HG03097 (cell line): ENCODE measurements at regions not wholly inside any gene's neighbourhood (a gene's known extent, or its start where the extent isn't known, plus 50 kb on each side); places are given as distances from the start of the nearest gene placed in this dataset.
"Not testable (repeated sequence)": the region's sequence is repeated elsewhere in the genome, so short reads cannot be mapped to it uniquely, and the experiment has no call there.

Experiments
- ATAC-seq: cut with Tn5 transposase; IDR thresholded peaks from one replicate; pipeline ENCODE4 v1.9.1; 2021; ENCODE audit not compliant: unreplicated experiment, low FRiP score

GRCh38 chr5:133859073-133859472 is 109.4 kb downstream of the C5orf15 start:
- no peak for ATAC-seq

GRCh38 chr5:133857595-133858313 is 110.7 kb downstream of the C5orf15 start:
- not testable (repeated sequence) for ATAC-seq

- no peak for ATAC-seq
Measured at GRCh38 chr5:133854554-133854953, 113.9 kb downstream of the C5orf15 start.

GRCh38 chr5:133853646-133854365 is 114.6 kb downstream of the C5orf15 start:
- no peak for ATAC-seq

DNA sequence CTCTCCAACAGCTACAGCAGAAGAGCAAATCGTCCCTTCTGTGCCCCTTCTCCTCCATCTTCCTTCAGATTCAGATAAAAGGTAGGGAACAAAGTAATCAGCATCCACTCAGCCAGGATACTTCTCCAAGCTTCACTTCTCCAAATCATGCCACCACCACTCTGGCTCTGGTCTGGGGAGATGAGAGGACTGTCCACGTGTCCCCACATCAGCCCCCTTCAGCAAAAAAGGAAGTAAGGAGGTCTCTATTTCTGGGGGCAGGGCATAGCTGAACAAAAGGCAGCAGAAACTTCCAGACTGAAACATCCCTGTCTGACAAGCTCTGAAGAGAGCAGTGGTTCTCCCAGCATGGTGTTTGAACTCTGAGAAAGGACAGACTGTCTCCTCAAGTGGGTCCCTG is 116.9 kb downstream of the C5orf15 start:
- no peak for ATAC-seq

GRCh38 chr5:133850811-133851210 is 117.6 kb downstream of the C5orf15 start:
- no peak for ATAC-seq

DNA sequence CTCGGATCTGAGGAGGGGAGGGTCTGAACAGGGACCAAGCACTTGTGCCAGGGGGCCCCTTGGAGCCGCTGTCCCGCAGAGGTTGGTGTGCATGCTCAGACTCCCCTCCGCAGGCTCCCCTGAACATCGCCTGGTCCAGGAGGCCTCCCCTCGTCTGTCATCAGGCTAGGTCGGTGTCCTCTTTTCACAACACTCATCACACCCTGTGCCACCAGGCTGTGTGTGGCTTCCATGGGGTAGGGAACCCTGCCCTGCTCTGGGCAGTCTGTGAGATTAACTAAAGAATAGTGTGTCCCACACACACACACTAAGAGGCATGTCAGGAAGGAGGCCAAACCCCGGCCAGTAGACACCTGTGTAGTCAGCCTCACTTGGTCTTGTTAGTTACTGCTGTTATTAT is 119.3 kb downstream of the C5orf15 start:
- no peak for ATAC-seq

GRCh38 chr5:133848341-133848811 is 120.0 kb downstream of the C5orf15 start:
- no peak for ATAC-seq

DNA sequence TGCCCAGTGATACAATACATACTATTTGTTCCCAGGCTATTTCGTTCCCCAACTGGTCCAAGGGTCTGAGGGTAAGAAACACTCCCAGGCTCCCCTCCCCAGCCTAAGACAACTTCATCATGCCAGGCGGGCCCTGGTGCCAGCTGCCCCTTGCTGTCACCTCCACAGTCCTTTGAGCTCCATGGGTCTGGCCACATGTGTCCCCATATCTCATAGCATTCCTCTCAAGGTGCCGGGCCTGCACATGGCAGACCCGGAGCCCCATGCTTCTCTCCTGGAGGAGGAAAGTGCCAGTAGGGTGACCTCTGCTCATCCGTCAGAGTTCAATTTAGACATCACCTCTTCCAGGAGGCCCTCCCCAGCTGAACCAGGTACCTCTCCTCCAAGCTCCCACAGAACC is 120.5 kb downstream of the C5orf15 start:
- no peak for ATAC-seq

- no peak for ATAC-seq
Measured at GRCh38 chr5:133847301-133847700, 121.1 kb downstream of the C5orf15 start.

DNA sequence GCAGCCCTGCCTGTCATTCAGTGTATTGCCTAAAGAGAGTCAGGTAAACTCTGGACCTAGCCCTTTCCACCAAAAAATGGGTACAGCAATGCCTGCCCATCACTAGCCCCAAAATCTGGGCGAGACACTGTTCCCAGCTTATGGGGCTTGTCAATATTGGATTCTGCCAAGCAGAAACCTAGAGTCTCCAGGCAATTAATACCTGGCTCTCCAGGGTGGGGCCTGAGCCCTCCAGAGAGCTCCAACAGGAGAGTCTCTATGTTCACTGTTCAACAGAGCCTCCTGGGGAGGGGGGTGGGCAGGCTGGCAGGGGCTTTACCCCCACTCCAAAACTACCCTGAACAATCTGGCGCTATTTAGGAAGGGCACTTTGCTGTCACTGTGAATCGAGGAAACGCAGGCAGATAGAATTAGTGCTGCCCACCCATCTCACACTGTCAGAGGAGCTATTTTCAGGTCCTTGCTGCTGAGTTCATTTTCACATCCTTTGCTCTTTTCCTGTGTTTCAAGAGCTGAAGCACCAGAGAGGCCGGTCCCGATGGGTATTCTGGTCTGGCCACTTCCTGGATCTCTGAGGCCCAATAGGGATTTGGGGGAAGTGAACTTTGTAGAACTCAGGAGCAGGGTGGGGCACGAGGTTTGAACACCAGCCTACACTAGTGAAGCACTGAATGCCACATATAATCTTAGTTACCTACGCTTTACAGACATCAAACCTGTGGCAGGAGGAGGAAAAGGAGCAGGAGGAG is 121.8 kb downstream of the C5orf15 start:
- ATAC-seq: no peak

GRCh38 chr5:133845271-133845670 is 123.2 kb downstream of the C5orf15 start:
- no peak for ATAC-seq

GRCh38 chr5:133844836-133845235 is 123.6 kb downstream of the C5orf15 start:
- no peak for ATAC-seq

DNA sequence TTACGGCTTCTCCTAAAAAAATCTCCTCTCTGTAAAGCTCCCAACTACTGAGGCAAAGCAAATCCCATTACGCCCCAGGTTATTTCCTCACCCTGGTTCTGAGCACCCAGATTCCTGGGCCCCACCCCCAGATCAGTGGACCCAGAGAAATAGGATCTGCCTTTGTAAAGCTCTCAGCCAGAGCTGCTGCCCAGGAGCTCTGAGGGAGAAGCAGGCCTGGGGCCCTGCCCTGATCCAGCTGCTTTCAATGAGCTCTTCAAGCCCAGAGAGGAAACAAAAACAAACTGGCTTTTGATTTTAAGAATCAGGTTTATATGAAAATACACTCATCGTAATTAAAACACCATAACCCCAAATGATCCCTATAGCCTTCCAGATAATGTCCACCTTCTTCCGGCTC is 124.5 kb downstream of the C5orf15 start:
- no peak for ATAC-seq

- ATAC-seq: no peak
Measured at GRCh38 chr5:133842846-133843611, 125.4 kb downstream of the C5orf15 start.

DNA sequence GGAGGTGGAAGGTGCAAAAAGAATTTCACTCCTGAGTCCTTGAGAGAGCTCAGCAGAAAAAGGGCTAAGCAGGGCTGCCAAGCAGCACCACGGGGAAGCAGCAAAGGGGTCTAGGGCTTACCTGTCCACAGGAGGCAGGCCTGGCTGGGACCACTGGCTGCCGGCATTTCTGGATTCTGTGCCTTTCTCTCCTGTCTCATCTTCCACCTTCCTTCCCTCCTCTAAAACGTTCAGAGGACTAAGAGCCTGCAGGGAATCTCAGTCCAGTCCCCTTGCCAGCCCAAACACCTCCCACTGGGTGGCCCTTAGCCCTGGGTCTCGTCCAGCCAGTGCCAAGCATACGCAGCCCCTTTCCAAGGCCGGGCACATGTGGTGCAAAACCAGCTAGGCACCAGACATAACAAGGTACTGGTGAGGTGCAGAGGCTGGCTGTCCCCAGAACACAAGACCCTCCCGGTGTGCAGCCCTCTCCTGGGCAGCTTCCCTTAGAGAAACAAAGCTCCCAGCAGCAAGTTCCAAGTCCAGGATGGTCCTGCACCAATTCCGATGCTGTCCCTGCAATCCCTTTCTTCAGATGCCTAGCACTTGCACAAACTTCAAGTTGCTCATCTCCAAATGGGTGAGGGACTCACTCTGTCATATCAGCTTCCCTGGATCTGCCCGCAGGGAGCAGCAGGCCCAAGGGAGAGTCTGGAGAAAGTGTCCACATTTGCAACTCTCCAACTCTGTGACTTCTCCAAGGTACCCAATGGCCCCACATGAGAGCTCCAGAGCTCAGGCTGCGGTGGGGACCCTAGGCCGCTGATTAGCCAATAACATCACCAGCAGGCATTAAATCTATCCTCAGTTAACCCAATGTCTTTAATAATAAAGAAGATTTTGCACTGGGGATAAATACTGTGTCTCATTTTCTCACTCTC is 126.3 kb downstream of the C5orf15 start:
- ATAC-seq: no peak

DNA sequence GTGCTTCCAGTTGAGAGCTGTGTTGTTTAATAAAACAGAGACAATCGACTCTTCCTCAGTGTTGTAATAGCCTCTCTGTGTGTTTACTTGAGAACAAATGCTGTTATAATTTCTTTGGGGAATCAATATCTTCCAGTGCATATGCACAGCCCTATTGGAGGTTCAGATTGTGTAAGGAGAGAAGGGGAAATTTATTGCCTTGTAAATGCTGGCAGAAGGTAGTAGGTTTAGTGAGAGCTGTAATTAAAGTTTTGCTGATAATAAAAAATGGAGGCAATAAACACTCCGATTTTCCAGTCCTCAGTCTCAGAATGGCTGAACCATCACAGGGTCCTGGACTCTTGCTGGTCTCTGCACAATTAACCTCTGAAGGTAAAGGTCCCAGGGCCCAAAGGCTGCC is 128.3 kb downstream of the C5orf15 start:
- ATAC-seq: no peak

DNA sequence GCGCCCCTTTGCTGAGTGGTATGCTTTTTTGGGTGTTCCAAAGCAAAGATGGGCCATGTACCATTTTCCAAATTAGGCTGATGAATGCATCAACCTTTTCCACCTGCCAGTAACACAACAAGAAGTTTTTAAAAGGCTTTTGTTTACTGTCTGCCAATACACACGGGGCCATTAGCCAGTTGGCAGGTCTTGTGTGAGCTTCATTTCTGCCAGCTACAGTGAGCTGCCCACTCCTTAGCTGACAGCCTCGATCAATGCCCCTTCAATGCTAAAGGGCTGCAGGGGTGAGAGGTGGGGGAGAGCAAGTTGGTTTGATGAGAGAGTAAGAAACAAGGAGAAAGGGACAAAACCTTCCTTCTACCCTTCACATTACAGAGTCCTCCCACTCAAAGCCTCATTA is 128.7 kb downstream of the C5orf15 start:
- no peak for ATAC-seq

DNA sequence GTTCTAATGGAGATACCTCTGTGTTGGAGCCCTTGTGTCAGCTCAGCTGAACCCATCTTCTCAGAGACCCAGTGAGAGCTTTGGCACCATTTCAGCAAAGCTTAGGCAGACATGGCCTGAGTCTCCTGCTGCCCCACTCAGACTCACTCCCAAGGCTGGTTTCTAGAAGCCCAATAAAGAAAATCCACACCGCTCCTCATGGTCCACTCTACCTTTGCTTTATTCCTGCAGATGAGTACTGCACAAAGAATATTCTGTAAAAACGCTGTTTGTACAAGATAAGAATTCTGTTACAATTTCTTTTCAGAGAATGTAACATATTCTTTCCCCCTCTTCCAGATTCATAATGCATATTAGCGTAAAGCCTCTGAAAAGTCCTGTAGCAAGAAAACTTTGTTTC is 129.3 kb downstream of the C5orf15 start:
- no peak for ATAC-seq

DNA sequence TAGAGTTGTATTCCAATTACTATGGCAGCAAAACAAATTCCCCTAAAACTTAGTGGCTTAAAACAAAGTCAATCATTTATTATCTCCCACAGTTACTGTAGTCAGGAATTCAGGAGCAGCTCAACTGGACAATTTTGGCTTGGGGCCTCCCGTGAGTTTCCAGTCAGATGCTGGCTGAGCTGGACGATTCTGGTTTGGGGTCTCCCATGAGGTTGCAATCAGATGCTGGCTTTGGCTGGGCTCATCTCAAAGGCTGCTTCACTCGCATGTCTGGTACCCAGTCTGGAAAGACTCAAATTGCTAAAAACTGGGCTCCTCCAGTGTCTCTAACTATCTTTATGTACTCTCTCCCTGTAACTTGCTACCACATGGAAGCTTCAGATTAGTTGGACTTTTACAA is 130.1 kb downstream of the C5orf15 start:
- no peak for ATAC-seq
